ENCODE measurements at regions not wholly inside any gene's neighbourhood (a gene's known extent, or its start where the extent isn't known, plus 50 kb on each side); places are given as distances from the start of the nearest gene placed in this dataset.

- in situ Hi-C loops (cut with HindIII; ENCODE audit: low sequenced_read_pairs) = no loop called here
- DNase-seq (ENCODE audit: low spot score) = no peak
These were observed 100.9 kb upstream of the GUCY1A1 start for GRCh38 chr4:155565776-155566175.

- no peak for DNase-seq (ENCODE audit: low spot score)
- in situ Hi-C loops (cut with HindIII; ENCODE audit: low sequenced_read_pairs) = no loop called here
These were observed 101.3 kb upstream of the GUCY1A1 start for GRCh38 chr4:155565330-155565729.

DNA sequence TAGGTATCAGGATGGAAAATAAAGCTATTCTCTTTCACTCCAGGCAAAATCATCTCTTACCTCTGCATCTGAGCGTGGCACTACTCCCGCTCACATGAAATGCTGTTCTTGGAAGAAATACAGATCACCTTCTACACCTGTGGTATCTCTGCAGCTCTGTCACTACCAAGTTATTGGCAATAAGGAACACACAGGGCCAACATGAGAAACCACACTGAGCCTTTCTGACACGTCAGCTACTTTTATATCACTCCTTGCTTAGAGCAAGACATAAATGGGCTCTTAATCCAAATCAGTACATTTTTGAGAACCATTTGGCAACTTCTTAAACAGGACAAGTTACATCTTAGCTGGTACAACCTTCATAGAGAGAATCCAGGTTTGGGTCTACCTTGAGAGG lies 101.8 kb upstream of the GUCY1A1 start:
- in situ Hi-C loops (cut with HindIII; ENCODE audit: low sequenced_read_pairs) = no loop called here
- DNase-seq (ENCODE audit: low spot score) = no peak

GRCh38 chr4:155564086-155564485 lies 102.6 kb upstream of the GUCY1A1 start:
- in situ Hi-C loops (cut with HindIII; ENCODE audit: low sequenced_read_pairs) = no loop called here
- DNase-seq (ENCODE audit: low spot score) = no peak

- in situ Hi-C loops (cut with HindIII; ENCODE audit: low sequenced_read_pairs) = no loop called here
- DNase-seq (ENCODE audit: low spot score) = no peak
These were observed 106.7 kb upstream of the GUCY1A1 start for GRCh38 chr4:155559915-155560314.

- no peak for DNase-seq (ENCODE audit: low spot score)
- in situ Hi-C loops (cut with HindIII; ENCODE audit: low sequenced_read_pairs) = no loop called here
These were observed 114.5 kb upstream of the GUCY1A1 start for GRCh38 chr4:155552180-155552579.

GRCh38 chr4:155548173-155548572 lies 118.5 kb upstream of the GUCY1A1 start:
- in situ Hi-C loops (cut with HindIII; ENCODE audit: low sequenced_read_pairs) = no loop called here
- DNase-seq (ENCODE audit: low spot score) = no peak

- in situ Hi-C loops (cut with HindIII; ENCODE audit: low sequenced_read_pairs) = no loop called here
These were observed 120.2 kb upstream of the GUCY1A1 start for GRCh38 chr4:155546451-155546850.

GRCh38 chr4:155545456-155545855 lies 121.2 kb upstream of the GUCY1A1 start:
- no peak for DNase-seq (ENCODE audit: low spot score)
- in situ Hi-C loops (cut with HindIII; ENCODE audit: low sequenced_read_pairs) = no loop called here

More at GRCh38 chr4:155546451-155546850, 120.2 kb upstream of the GUCY1A1 start:
- DNase-seq (ENCODE audit: low spot score) = no peak

GRCh38 chr4:155544547-155544946 lies 122.1 kb upstream of the GUCY1A1 start:
- no peak for DNase-seq (ENCODE audit: low spot score)
- in situ Hi-C loops (cut with HindIII; ENCODE audit: low sequenced_read_pairs) = no loop called here

DNA sequence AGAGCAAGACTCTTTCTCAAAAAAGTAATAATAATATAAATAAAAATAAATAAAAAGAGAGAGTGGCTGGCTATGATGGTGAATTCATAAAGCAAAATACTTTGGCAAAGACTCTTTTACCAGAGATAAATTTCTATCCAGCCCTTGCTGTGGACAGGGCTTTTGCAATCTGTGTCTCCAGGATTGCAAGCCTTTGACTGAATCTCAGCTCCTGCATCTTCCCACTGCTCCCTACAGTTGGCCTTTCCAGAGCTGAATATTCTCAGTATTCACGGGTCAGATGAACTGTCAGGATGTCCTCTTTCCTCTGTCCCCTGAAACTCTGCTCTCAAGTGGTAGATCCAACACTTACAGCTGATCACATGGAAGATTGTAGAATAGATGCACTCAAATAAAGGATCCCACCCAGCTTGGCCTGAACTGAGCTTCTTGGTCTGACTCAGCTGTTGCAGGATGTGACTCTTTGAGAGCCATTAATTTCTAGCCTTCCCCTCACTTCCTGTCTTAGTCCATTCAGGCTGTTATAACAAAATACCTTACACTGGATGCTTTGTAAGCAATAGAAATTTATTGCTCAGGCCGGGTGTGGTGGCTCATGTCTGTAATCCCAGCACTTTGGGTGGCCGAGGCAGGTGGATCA lies 123.4 kb upstream of the GUCY1A1 start:
- no peak for DNase-seq (ENCODE audit: low spot score)

DNA sequence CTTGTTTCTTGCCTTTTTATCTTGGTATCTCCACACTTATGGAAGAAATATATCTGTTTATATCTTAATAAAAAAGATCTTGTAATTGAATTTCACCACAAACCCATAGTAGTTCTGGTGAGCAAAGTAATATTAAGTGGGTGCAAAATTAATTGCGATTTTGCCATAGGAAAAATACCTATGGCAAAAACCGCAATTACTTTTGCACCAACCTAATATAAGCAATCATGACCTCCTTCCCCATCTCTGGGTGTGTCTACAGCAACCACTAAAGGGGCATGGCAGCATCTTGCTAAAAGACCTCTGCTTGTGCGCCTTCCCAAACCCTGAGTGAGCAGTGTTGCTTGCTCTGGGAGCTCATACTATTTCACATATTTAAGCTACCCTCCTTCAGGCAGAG lies 124.2 kb upstream of the GUCY1A1 start:
- no peak for DNase-seq (ENCODE audit: low spot score)
- in situ Hi-C loops (cut with HindIII; ENCODE audit: low sequenced_read_pairs) = no loop called here

More for the DNA sequence above, 123.4 kb upstream of the GUCY1A1 start:
- in situ Hi-C loops (cut with HindIII; ENCODE audit: low sequenced_read_pairs) = no loop called here

GRCh38 chr4:155541716-155542115 lies 124.9 kb upstream of the GUCY1A1 start:
- DNase-seq (ENCODE audit: low spot score) = no peak
- in situ Hi-C loops (cut with HindIII; ENCODE audit: low sequenced_read_pairs) = no loop called here

DNA sequence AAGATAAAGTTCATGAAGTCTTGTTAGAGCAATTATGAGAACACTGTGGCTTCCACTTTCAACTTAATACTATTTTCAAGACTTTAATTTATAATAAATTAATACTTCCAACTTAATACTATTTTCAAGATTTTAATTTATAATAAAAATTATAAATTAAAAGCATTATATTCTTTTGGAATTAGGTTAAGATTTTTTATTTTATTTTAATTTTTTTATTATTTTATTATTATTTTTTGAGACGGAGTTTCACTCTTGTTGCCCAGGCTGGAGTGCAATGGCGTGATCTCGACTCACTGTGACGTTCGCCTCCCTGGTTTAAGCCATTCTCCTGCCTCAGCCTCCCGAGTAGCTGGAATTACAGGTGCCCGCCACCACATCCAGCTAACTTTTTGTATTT lies 126.0 kb upstream of the GUCY1A1 start:
- in situ Hi-C loops (cut with HindIII; ENCODE audit: low sequenced_read_pairs) = no loop called here
- no peak for DNase-seq (ENCODE audit: low spot score)

GRCh38 chr4:155539746-155540145 lies 126.9 kb upstream of the GUCY1A1 start:
- DNase-seq (ENCODE audit: low spot score) = no peak
- in situ Hi-C loops (cut with HindIII; ENCODE audit: low sequenced_read_pairs) = no loop called here

DNA sequence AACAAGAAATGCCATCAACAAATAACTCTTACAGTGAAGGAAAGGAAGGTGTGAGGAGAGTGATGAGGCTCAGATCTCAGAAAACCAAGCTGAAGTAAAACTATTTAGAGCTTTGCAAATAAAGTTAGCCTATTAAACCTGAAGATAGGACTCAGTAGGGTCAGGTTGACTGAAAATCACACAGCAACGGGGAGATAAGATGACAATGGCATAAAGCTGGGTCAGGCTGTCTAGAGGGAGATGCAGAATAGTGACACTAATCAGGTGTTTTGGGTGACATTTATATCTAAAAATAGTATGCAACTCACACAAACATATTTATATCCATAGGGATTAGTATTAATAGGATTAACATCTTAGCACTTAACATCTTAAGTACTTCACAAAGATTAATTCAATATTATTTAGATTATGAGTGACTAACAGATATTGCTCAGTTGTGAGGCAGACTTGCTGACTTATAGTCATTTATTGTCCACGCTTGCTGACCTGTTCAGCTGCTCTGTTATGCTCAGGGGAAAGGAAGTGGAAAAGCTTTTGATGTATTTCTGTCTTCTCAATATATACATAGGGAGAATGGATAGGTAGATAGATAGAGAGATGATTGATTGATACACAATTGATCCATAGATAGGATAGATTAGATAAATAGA lies 130.7 kb upstream of the GUCY1A1 start:
- DNase-seq (ENCODE audit: low spot score) = no peak
- in situ Hi-C loops (cut with HindIII; ENCODE audit: low sequenced_read_pairs) = no loop called here

DNA sequence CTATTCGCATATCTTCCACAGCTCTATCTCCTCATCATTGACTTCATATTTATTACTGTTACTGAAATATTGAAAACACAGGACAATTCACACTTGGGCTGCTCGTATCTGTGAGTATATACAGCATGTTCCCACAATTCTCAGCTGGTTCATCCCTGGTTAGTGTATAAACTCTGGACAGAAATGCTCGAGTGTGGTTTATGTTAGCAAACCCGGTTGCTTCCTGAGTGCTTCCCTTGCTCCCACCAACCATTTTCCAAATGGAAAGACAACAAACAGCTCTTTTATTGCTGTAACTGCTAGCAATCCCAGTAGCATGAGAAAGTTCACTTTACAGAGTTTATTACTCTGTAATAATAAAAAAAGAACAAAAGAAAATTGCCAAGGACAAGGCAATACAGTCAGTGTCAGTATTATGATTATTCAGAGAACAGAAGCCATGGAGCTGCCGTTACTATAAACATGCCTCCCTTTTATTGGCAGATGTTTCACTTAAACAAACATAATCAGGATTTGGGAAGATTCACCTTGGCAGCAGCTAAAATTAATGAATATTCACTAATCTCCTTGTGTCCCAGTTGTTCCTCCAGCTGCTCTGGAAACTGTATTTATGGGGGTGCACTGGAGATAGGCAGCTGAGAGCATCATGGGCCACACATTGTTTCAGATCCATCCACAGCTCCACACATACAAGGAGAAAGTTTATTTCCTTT lies 134.1 kb upstream of the GUCY1A1 start:
- no peak for DNase-seq (ENCODE audit: low spot score)
- in situ Hi-C loops (cut with HindIII; ENCODE audit: low sequenced_read_pairs) = no loop called here

DNA sequence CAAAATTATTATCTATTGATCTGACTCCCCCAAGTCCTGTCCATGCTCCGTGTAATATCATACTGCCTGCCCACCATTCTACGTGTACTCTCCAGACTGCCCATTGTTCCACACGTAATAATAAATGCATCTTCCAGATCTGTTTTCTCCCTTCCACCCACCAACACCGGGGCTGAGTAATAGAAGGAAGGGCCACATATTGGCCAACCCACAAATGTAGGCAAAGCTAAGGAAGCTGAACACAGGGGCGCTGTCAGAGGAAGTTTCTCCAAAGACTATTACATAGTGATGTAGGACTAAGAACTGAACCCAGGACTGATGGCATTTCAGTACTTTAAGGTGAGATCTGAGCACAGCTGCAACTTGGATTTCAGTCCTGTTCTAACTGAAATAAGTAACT lies 135.8 kb upstream of the GUCY1A1 start:
- no peak for DNase-seq (ENCODE audit: low spot score)
- in situ Hi-C loops (cut with HindIII; ENCODE audit: low sequenced_read_pairs) = no loop called here

DNA sequence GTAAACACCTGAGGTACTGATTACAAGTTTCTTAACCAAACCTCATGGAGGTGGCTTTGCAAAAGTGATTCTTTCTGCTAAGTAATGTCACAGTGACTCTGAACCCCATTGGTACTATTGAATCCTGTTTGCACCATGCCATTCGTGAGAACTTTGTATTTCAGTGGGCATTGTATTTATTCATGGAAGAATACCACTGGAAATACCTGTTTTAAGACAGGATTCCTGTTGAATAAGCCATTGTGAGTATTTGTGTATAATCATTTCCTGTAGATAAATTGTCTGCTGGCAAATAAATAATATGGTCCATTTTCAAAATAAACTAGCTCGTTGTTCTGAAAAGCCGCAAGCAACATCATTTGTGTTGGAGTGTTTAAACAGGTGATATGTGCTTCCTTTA lies 136.4 kb upstream of the GUCY1A1 start:
- in situ Hi-C loops (cut with HindIII; ENCODE audit: low sequenced_read_pairs) = no loop called here
- no peak for DNase-seq (ENCODE audit: low spot score)

- no peak for DNase-seq (ENCODE audit: low spot score)
- in situ Hi-C loops (cut with HindIII; ENCODE audit: low sequenced_read_pairs) = no loop called here
These were observed 136.9 kb upstream of the GUCY1A1 start for GRCh38 chr4:155529716-155530115.

DNA sequence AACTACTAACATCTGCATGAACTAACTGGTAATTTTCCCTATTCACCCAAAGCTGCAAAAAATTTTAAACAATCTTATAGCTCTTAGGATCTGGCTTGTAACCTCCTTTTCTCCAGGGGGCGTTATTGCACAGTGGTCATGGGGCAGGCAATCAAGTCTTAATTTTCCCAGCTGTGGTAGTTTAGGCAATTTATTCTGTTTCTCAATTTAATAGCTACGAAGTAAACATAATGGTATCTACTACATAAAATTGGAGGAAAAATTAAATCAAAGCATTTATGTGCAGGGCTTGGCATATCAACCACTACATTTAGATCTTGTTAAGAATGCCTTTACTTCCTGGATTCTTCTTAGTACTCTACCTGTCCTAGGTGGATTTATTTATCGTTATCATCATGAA lies 137.4 kb upstream of the GUCY1A1 start:
- DNase-seq (ENCODE audit: low spot score) = no peak
- in situ Hi-C loops (cut with HindIII; ENCODE audit: low sequenced_read_pairs) = no loop called here

Data from G401 (cell line).